ENCODE measurements at regions not wholly inside any gene's neighbourhood (a gene's known extent, or its start where the extent isn't known, plus 50 kb on each side); places are given as distances from the start of the nearest gene placed in this dataset.

- POLR2A ChIA-PET (ENCODE audit: low non-redundant PET): no interaction called here
- no peak for DNase-seq (ENCODE audit: low spot score)
Observed at GRCh38 chr14:101196795-101197590, 293.5 kb upstream of the RTL1 start.

GRCh38 chr14:101197595-101198397 is 294.3 kb upstream of the RTL1 start:
- POLR2A ChIA-PET (ENCODE audit: low non-redundant PET): no interaction called here
- H3K27ac ChIP-seq: no peak overlapping the region
- no peak for DNase-seq (ENCODE audit: low spot score)
- TF ChIP-seq CTCF (conservative IDR thresholded peaks at IDR 0.05; ENCODE audit: low read depth): no peak
- CTCF ChIA-PET: no interaction called here

More at GRCh38 chr14:101196795-101197590, 293.5 kb upstream of the RTL1 start:
- CTCF ChIA-PET: no interaction called here
- no peak for TF ChIP-seq CTCF (conservative IDR thresholded peaks at IDR 0.05; ENCODE audit: low read depth)
- H3K27ac ChIP-seq: no peak overlapping the region

- no peak overlapping the region for H3K27ac ChIP-seq
- TF ChIP-seq CTCF (conservative IDR thresholded peaks at IDR 0.05; ENCODE audit: low read depth): no peak
- DNase-seq (ENCODE audit: low spot score): no peak
- ChIA-PET CTCF (no interaction called here), POLR2A (ENCODE audit: low non-redundant PET) (no interaction called here)
Observed at GRCh38 chr14:101198398-101199027, 295.0 kb upstream of the RTL1 start.

- TF ChIP-seq CTCF (conservative IDR thresholded peaks at IDR 0.05; ENCODE audit: low read depth): no peak
- no peak for DNase-seq (ENCODE audit: low spot score)
- ChIA-PET CTCF (no interaction called here), POLR2A (ENCODE audit: low non-redundant PET) (no interaction called here)
- no peak overlapping the region for H3K27ac ChIP-seq
Observed at GRCh38 chr14:101199028-101199770, 295.7 kb upstream of the RTL1 start.

GRCh38 chr14:101200008-101200649 is 296.6 kb upstream of the RTL1 start:
- TF ChIP-seq CTCF (conservative IDR thresholded peaks at IDR 0.05; ENCODE audit: low read depth): no peak
- ChIA-PET POLR2A (ENCODE audit: low non-redundant PET) (no interaction called here), CTCF (no interaction called here)
- DNase-seq (ENCODE audit: low spot score): no peak
- no peak overlapping the region for H3K27ac ChIP-seq

Data from RWPE1 (cell line).